Testis (tissue), 2 donors: ENCODE measurements at regions not wholly inside any gene's neighbourhood (a gene's known extent, or its start where the extent isn't known, plus 50 kb on each side); places are given as distances from the start of the nearest gene placed in this dataset.
A peak's percentile ranks its signal among the peaks of the same experiment; 100 is the strongest.

Source experiments
- DNase-seq: peaks from one replicate; pipeline ENCODE4 v3.0.0-alpha.2; 2019
- H3K27ac ChIP-seq, 2 donors: fragments of 200-600 bp; sonication (generic); one replicate each; pipeline ENCODE4 v1.5.1; 2019
- H3K27me3 ChIP-seq: fragments of 200-600 bp; sonication (generic); one replicate; pipeline ENCODE4 v1.5.1; 2019
- H3K36me3 ChIP-seq: fragments of 200-600 bp; sonication (generic); one replicate; pipeline ENCODE4 v1.5.1; 2017; ENCODE audit warnings: low read depth; ENCODE audit errors: missing control alignments
- H3K4me1 ChIP-seq: fragments of 200-600 bp; sonication (generic); one replicate; pipeline ENCODE4 v1.5.1; 2019
- H3K4me3 ChIP-seq, 2 donors: fragments of 200-600 bp; sonication (generic); one replicate each; pipeline ENCODE4 v1.5.1; 2017 to 2019
- H3K9me3 ChIP-seq: fragments of 200-600 bp; sonication (generic); one replicate; pipeline ENCODE4 v1.5.1; 2017
- CTCF ChIP-seq, 3 experiments: fragments of 450-650 bp in 2 of 3; fragments of 200-600 bp in 1 of 3; sonication (generic) in 1 of 3; IDR thresholded peaks; one replicate each; pipeline ENCODE4 v1.5.1; 2016 to 2019; ENCODE audit warnings: antibody characterized with exemption in 3 of 3, mild to moderate bottlenecking in 2 of 3, moderate library complexity in 1 of 3
- POLR2A ChIP-seq: fragments of 450-650 bp; IDR thresholded peaks from one replicate; pipeline ENCODE4 v1.6.1; 2017; ENCODE audit warnings: antibody characterized with exemption, mild to moderate bottlenecking, moderate library complexity
- WGBS, 2 donors: methylation state at CpG; one replicate each; pipeline ENCODE4 v1.1.5; 2018; 5-methylcytosine and 5-hydroxymethylcytosine counted together
- intact Hi-C: fragments of 100-400 bp; cut with DNase I; formaldehyde crosslinking; loops from one replicate; pipeline ENCODE4 v1.15.1; 2023; ENCODE audit warnings: low total_unique reads

GRCh38 chr5:37971483-37972024, 131.7 kb upstream of the GDNF start:
- TF ChIP-seq CTCF (IDR thresholded peaks at IDR 0.05) (no peak), POLR2A (no peak)
- Histone ChIP-seq H3K9me3 (no peaks in the 10 kb centered on the region), H3K27ac (no peak overlapping the region), H3K27me3 (no peaks in the 10 kb centered on the region), H3K36me3 (no peaks in the 10 kb centered on the region), H3K4me1 (no peaks in the 10 kb centered on the region), H3K4me3 (no peak overlapping the region)
- 92 to 100% methylated on average over 1 of the region's 1 CpG for WGBS, 2 donors
- DNase-seq, result no peak
- intact Hi-C loops, result no loop called here

GRCh38 chr5:37966871-37967270, 127.0 kb upstream of the GDNF start:
- no peaks in the 10 kb centered on the region for H3K36me3 ChIP-seq
- no peaks in the 10 kb centered on the region for H3K4me1 ChIP-seq
- intact Hi-C loops, result no loop called here
- H3K9me3 ChIP-seq, result no peaks in the 10 kb centered on the region
- H3K27ac ChIP-seq, result no peak overlapping the region
- no peak for DNase-seq
- H3K27me3 ChIP-seq, result no peaks in the 10 kb centered on the region
- no peak overlapping the region for H3K4me3 ChIP-seq
- TF ChIP-seq POLR2A (no peak), CTCF (IDR thresholded peaks at IDR 0.05) (no peak)
- 35 to 39% methylated on average over 1 of the region's 1 CpG for WGBS, 2 donors

GRCh38 chr5:37966291-37966690, 126.5 kb upstream of the GDNF start:
- 51 to 55% methylated on average over 2 of the region's 2 CpGs for WGBS, 2 donors
- Histone ChIP-seq H3K4me3 (no peak overlapping the region), H3K9me3 (no peaks in the 10 kb centered on the region), H3K4me1 (no peaks in the 10 kb centered on the region), H3K27ac (no peak overlapping the region), H3K36me3 (no peaks in the 10 kb centered on the region), H3K27me3 (no peaks in the 10 kb centered on the region)
- no peak for DNase-seq
- intact Hi-C loops, result no loop called here
- no peak for TF ChIP-seq POLR2A
- no peak for TF ChIP-seq CTCF (IDR thresholded peaks at IDR 0.05)

- H3K9me3 ChIP-seq, result no peaks in the 10 kb centered on the region
- no peaks in the 10 kb centered on the region for H3K36me3 ChIP-seq
- no peaks in the 10 kb centered on the region for H3K4me1 ChIP-seq
- intact Hi-C loops, result no loop called here
- DNase-seq, result no peak
- H3K27me3 ChIP-seq, result no peaks in the 10 kb centered on the region
- H3K27ac ChIP-seq, result peak overlapping the region in 1 of 2 donors; percentile 7
- H3K4me3 ChIP-seq, result no peak overlapping the region
- TF ChIP-seq CTCF (IDR thresholded peaks at IDR 0.05), result no peak
- TF ChIP-seq POLR2A, result no peak
- WGBS, 2 donors, result 68 to 73% methylated on average over 1 of the region's 1 CpG
Observed at GRCh38 chr5:37962389-37962788, 122.5 kb upstream of the GDNF start.

- DNase-seq, result no peak
- Histone ChIP-seq H3K27me3 (no peaks in the 10 kb centered on the region), H3K36me3 (no peaks in the 10 kb centered on the region), H3K27ac (no peak overlapping the region), H3K4me1 (no peaks in the 10 kb centered on the region), H3K4me3 (no peak overlapping the region), H3K9me3 (no peaks in the 10 kb centered on the region)
- 80 to 96% methylated on average over 1 of the region's 1 CpG for WGBS, 2 donors
- intact Hi-C loops, result no loop called here
- TF ChIP-seq CTCF (IDR thresholded peaks at IDR 0.05) (no peak), POLR2A (no peak)
Observed at GRCh38 chr5:37957218-37957617, 117.4 kb upstream of the GDNF start.
